GM18907 (cell line): ENCODE measurements at regions not wholly inside any gene's neighbourhood (a gene's known extent, or its start where the extent isn't known, plus 50 kb on each side); places are given as distances from the start of the nearest gene placed in this dataset.
"Not testable (repeated sequence)": the region's sequence is repeated elsewhere in the genome, so short reads cannot be mapped to it uniquely, and the experiment has no call there.

Experiments used
- ATAC-seq: cut with Tn5 transposase; IDR thresholded peaks from one replicate; pipeline ENCODE4 v1.9.1; 2021; ENCODE audit warnings: mild to moderate bottlenecking, moderate library complexity; ENCODE audit not compliant: unreplicated experiment

GRCh38 chr9:71514344-71514975 lies 253.9 kb downstream of the CEMIP2 start:
- no peak for ATAC-seq

GRCh38 chr9:71509054-71509453 lies 259.3 kb downstream of the CEMIP2 start:
- no peak for ATAC-seq

- not testable (repeated sequence) for ATAC-seq
Observed at GRCh38 chr9:71508141-71508540, 260.2 kb downstream of the CEMIP2 start.

- ATAC-seq = no peak
Observed at GRCh38 chr9:71506821-71507220, 261.5 kb downstream of the CEMIP2 start.

- no peak for ATAC-seq
Observed at GRCh38 chr9:71504636-71505035, 263.7 kb downstream of the CEMIP2 start.

- ATAC-seq = no peak
Observed at GRCh38 chr9:71498691-71499090, 269.6 kb downstream of the CEMIP2 start.

- ATAC-seq = no peak
Observed at GRCh38 chr9:71490810-71491209, 277.5 kb downstream of the CEMIP2 start.

GRCh38 chr9:71487061-71487460 lies 281.3 kb downstream of the CEMIP2 start:
- ATAC-seq = no peak

GRCh38 chr9:71485326-71485725 lies 283.0 kb downstream of the CEMIP2 start:
- ATAC-seq = no peak

- peak; percentile 58 for ATAC-seq
Observed at GRCh38 chr9:71483436-71483835, 284.9 kb downstream of the CEMIP2 start.

GRCh38 chr9:71479621-71480020 lies 288.7 kb downstream of the CEMIP2 start:
- ATAC-seq = no peak

GRCh38 chr9:71472400-71472799 lies 295.9 kb downstream of the CEMIP2 start:
- no peak for ATAC-seq

GRCh38 chr9:71465392-71465791 lies 302.9 kb downstream of the CEMIP2 start:
- no peak for ATAC-seq

GRCh38 chr9:71459082-71459481 lies 309.2 kb downstream of the CEMIP2 start:
- no peak for ATAC-seq

- ATAC-seq = peak; percentile 93
Observed at GRCh38 chr9:71446473-71447411, 321.6 kb downstream of the CEMIP2 start.

- no peak for ATAC-seq
Observed at GRCh38 chr9:71446106-71446472, 322.2 kb downstream of the CEMIP2 start.

GRCh38 chr9:71442937-71443336 lies 321.5 kb upstream of the TRPM3 start:
- ATAC-seq = no peak

GRCh38 chr9:71441266-71441665 lies 319.8 kb upstream of the TRPM3 start:
- no peak for ATAC-seq

- no peak for ATAC-seq
Observed at GRCh38 chr9:71431931-71432330, 310.5 kb upstream of the TRPM3 start.

GRCh38 chr9:71407341-71407740 lies 285.9 kb upstream of the TRPM3 start:
- ATAC-seq = not testable (repeated sequence)

- no peak for ATAC-seq
Observed at GRCh38 chr9:71403106-71403505, 281.7 kb upstream of the TRPM3 start.

- no peak for ATAC-seq
Observed at GRCh38 chr9:71393005-71393404, 271.6 kb upstream of the TRPM3 start.
